Neural cell (in vitro differentiated cells): ENCODE measurements at regions not wholly inside any gene's neighbourhood (a gene's known extent, or its start where the extent isn't known, plus 50 kb on each side); places are given as distances from the start of the nearest gene placed in this dataset.

Experiments used
- EZH2 ChIP-seq: fragments of 200-600, 300-800 bp; shearing (Covaris generic), sonication (generic); IDR thresholded peaks from 2 replicates; pipeline ENCODE4 v1.6.1; 2014; ENCODE audit warnings: antibody characterized with exemption, low read length, borderline replicate concordance, mild to moderate bottlenecking; ENCODE audit not compliant: insufficient read depth, poor library complexity, severe bottlenecking
- POLR2AphosphoS5 ChIP-seq: IDR thresholded peaks from 2 replicates; pipeline ENCODE4 v1.6.1; 2012
- TAF1 ChIP-seq: IDR thresholded peaks from 2 replicates; pipeline ENCODE4 v1.6.1; 2012; ENCODE audit warnings: low read depth
- TF ChIP-seq, protein P1 (sequence below): fragments of 450-650 bp; IDR thresholded peaks from 2 replicates; pipeline ENCODE4 v1.5.1; 2014; ENCODE audit warnings: antibody characterized with exemption, mild to moderate bottlenecking, moderate library complexity; ENCODE audit not compliant: poor library complexity, severe bottlenecking

DNA sequence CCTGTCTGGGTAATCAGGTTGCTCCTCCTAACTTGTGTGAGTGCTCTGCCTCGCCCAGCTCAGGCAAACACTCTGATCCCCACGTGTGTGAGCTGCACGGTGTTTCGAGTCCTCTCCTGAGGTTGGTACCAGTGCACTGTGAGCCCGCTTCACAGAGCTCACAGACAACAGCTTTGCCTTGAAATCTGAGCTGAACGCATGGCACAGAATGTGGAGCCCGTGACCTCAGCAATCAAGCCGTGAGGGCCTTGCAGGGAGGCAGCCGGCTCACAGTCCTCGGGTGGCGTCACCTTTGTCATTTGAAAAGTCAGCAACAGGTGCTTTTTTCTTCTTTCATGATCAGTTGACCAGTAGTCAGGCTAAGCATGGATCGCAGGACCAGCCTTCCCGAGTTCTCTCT, 60.2 kb upstream of the ADGRA1 start:
- TF ChIP-seq, protein P1, sequence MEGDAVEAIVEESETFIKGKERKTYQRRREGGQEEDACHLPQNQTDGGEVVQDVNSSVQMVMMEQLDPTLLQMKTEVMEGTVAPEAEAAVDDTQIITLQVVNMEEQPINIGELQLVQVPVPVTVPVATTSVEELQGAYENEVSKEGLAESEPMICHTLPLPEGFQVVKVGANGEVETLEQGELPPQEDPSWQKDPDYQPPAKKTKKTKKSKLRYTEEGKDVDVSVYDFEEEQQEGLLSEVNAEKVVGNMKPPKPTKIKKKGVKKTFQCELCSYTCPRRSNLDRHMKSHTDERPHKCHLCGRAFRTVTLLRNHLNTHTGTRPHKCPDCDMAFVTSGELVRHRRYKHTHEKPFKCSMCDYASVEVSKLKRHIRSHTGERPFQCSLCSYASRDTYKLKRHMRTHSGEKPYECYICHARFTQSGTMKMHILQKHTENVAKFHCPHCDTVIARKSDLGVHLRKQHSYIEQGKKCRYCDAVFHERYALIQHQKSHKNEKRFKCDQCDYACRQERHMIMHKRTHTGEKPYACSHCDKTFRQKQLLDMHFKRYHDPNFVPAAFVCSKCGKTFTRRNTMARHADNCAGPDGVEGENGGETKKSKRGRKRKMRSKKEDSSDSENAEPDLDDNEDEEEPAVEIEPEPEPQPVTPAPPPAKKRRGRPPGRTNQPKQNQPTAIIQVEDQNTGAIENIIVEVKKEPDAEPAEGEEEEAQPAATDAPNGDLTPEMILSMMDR: no peak
- TF ChIP-seq EZH2 (no peak), POLR2AphosphoS5 (no peak), TAF1 (no peak)
